Astrocyte (in vitro differentiated cells and primary cell): ENCODE measurements at regions not wholly inside any gene's neighbourhood (a gene's known extent, or its start where the extent isn't known, plus 50 kb on each side); places are given as distances from the start of the nearest gene placed in this dataset.
"Not testable (repeated sequence)": the region's sequence is repeated elsewhere in the genome, so short reads cannot be mapped to it uniquely, and the experiment has no call there.

Experiments used
- DNase-seq: peaks from one replicate; pipeline ENCODE4 v3.0.0-alpha.2; 2010; ENCODE audit warnings: low read depth
- FAIRE-seq: peaks from 2 replicates; lab custom pipeline; 2011; peaks lifted over from hg19 to GRCh38; lab: Jason Lieb, UNC
- H2AFZ ChIP-seq: 2 replicates; pipeline ENCODE4 v1.6.0; 2012; ENCODE audit warnings: low read depth, low read length, inconsistent platforms
- H3K27ac ChIP-seq: 2 replicates; pipeline ENCODE4 v1.5.1; 2011; ENCODE audit warnings: low read depth, low read length, inconsistent platforms
- H3K27me3 ChIP-seq: 2 replicates; pipeline ENCODE4 v1.6.0; 2011; ENCODE audit warnings: low read length, inconsistent platforms; ENCODE audit not compliant: insufficient read depth
- H3K36me3 ChIP-seq: 2 replicates; pipeline ENCODE4 v1.5.1; 2011; ENCODE audit warnings: low read length, inconsistent platforms; ENCODE audit not compliant: insufficient read depth
- H3K4me1 ChIP-seq: 2 replicates; pipeline ENCODE4 v1.5.1; 2011; ENCODE audit warnings: low read length, inconsistent platforms; ENCODE audit not compliant: insufficient read depth
- H3K4me2 ChIP-seq: 2 replicates; pipeline ENCODE4 v1.6.0; 2012; ENCODE audit warnings: low read length, inconsistent platforms
- H3K4me3 ChIP-seq: 2 replicates; pipeline ENCODE4 v1.5.1; 2011; ENCODE audit warnings: low read depth, mild to moderate bottlenecking, low read length, inconsistent platforms; ENCODE audit not compliant: insufficient read depth
- H3K79me2 ChIP-seq: 2 replicates; pipeline ENCODE4 v1.6.0; 2012; ENCODE audit warnings: mild to moderate bottlenecking, low read length, inconsistent platforms; ENCODE audit not compliant: insufficient read depth
- H3K9ac ChIP-seq: 2 replicates; pipeline ENCODE4 v1.6.0; 2012; ENCODE audit warnings: mild to moderate bottlenecking, low read length, inconsistent platforms
- H3K9me3 ChIP-seq: 2 replicates; pipeline ENCODE4 v1.5.1; 2012; ENCODE audit warnings: low read depth, mild to moderate bottlenecking, low read length, inconsistent platforms; ENCODE audit not compliant: insufficient read depth
- H4K20me1 ChIP-seq: 2 replicates; pipeline ENCODE4 v1.6.0; 2012; ENCODE audit warnings: low read length, inconsistent platforms; ENCODE audit not compliant: insufficient read depth
- H3K27ac Mint-ChIP-seq: one replicate; pipeline ENCODE4 v1.8.0; 2021; ENCODE audit warnings: mild to moderate bottlenecking, mixed read lengths; ENCODE audit not compliant: unreplicated experiment
- H3K27me3 Mint-ChIP-seq: one replicate; pipeline ENCODE4 v1.8.0; 2021; ENCODE audit warnings: low read depth, mixed read lengths; ENCODE audit not compliant: unreplicated experiment
- H3K36me3 Mint-ChIP-seq: one replicate; pipeline ENCODE4 v1.8.0; 2021; ENCODE audit warnings: low read depth, mixed read lengths; ENCODE audit not compliant: unreplicated experiment
- H3K4me1 Mint-ChIP-seq: one replicate; pipeline ENCODE4 v1.8.0; 2021; ENCODE audit warnings: low read depth, mixed read lengths; ENCODE audit not compliant: unreplicated experiment
- H3K4me3 Mint-ChIP-seq: one replicate; pipeline ENCODE4 v1.8.0; 2021; ENCODE audit warnings: mild to moderate bottlenecking, moderate library complexity, mixed read lengths; ENCODE audit not compliant: unreplicated experiment
- H3K9me3 Mint-ChIP-seq: one replicate; pipeline ENCODE4 v1.8.0; 2021; ENCODE audit warnings: mild to moderate bottlenecking, mixed read lengths; ENCODE audit not compliant: unreplicated experiment
- CTCF ChIP-seq: IDR thresholded peaks from 2 replicates; pipeline ENCODE4 v1.5.1; 2011; ENCODE audit warnings: low read depth, mild to moderate bottlenecking, inconsistent platforms, low read length, moderate library complexity; ENCODE audit not compliant: insufficient read depth
- EZH2 ChIP-seq: IDR thresholded peaks from 2 replicates; pipeline ENCODE4 v1.6.1; 2012; ENCODE audit warnings: mild to moderate bottlenecking, low read length, inconsistent platforms; ENCODE audit not compliant: insufficient read depth

GRCh38 chr14:53841109-53842099 lies 115.2 kb downstream of the BMP4 start:
- no peak for TF ChIP-seq CTCF
- TF ChIP-seq EZH2, result no peak
- H3K4me3 ChIP-seq, result no peak overlapping the region
- Mint-ChIP-seq H3K9me3 (peaks cover 7% of the 10 kb centered on the region), H3K27ac (no peak overlapping the region), H3K27me3 (no peaks in the 10 kb centered on the region), H3K4me3 (no peak overlapping the region), H3K4me1 (peaks cover 12% of the 10 kb centered on the region), H3K36me3 (no peaks in the 10 kb centered on the region)
- H3K36me3 ChIP-seq, result no peaks in the 10 kb centered on the region
- no peak overlapping the region for H2AFZ ChIP-seq
- no peak overlapping the region for H3K4me2 ChIP-seq
- no peak overlapping the region for H3K27ac ChIP-seq
- no peak for DNase-seq
- peaks cover 4% of the 10 kb centered on the region for H3K4me1 ChIP-seq
- no peaks in the 10 kb centered on the region for H3K9me3 ChIP-seq
- H4K20me1 ChIP-seq, result no peaks in the 10 kb centered on the region
- H3K27me3 ChIP-seq, result no peaks in the 10 kb centered on the region
- FAIRE-seq, result no peak
- H3K79me2 ChIP-seq, result no peaks in the 10 kb centered on the region
- no peak overlapping the region for H3K9ac ChIP-seq

DNA sequence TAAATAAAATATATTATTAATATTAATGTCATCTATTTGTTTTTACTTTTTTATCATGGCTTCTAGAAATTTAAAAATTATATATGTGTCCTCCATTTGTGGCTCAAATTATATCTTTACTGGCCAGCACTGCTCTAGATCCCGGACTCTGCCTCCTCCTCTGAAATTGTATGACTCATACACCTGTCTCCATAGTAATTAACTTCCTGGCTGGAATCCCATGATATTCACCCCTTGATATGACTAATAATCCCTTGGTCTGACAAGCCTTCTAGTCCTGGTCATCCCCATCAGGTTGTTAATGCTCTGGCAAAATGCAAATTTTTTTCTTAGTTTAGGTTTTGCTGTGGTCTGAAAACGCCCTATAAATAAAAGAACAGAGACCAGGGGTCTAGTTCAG lies 116.2 kb downstream of the BMP4 start:
- Histone ChIP-seq H3K36me3 (no peaks in the 10 kb centered on the region), H3K27me3 (no peaks in the 10 kb centered on the region), H3K79me2 (no peaks in the 10 kb centered on the region), H4K20me1 (no peaks in the 10 kb centered on the region), H3K9me3 (no peaks in the 10 kb centered on the region), H3K4me1 (peaks cover 4% of the 10 kb centered on the region), H3K4me2 (no peak overlapping the region), H3K4me3 (no peak overlapping the region), H3K27ac (no peak overlapping the region), H2AFZ (no peak overlapping the region), H3K9ac (no peak overlapping the region)
- FAIRE-seq (no peak), DNase-seq (peak; percentile 62)
- Mint-ChIP-seq H3K4me3 (no peak overlapping the region), H3K36me3 (no peaks in the 10 kb centered on the region), H3K9me3 (peaks cover 9% of the 10 kb centered on the region), H3K4me1 (peaks cover 7% of the 10 kb centered on the region), H3K27me3 (no peaks in the 10 kb centered on the region), H3K27ac (no peak overlapping the region)
- no peak for TF ChIP-seq EZH2
- no peak for TF ChIP-seq CTCF

DNA sequence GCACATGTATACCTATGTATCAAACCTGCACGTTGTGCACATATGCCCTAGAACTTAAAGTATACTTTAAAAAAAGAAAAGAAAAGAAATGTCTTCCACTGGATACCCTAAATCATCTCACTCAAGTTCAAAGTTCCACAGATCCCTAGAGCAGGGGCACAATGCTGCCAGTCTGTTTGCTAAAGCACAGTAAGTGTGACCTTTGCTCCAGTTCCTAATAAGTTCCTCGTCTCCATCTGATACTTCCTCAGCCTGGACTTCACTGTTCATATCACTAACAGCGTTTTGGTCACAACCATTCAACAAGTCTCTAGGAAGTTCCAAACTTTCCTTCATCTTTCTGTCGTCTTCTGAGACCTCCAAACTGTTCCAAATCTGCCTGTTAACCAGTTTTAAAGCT lies 118.3 kb downstream of the BMP4 start:
- Histone ChIP-seq H3K9me3 (no peaks in the 10 kb centered on the region), H3K36me3 (no peaks in the 10 kb centered on the region), H3K27ac (no peak overlapping the region), H3K27me3 (peaks cover 3% of the 10 kb centered on the region), H3K79me2 (no peaks in the 10 kb centered on the region), H3K9ac (no peak overlapping the region), H3K4me3 (no peak overlapping the region), H2AFZ (no peak overlapping the region), H3K4me1 (peaks cover 4% of the 10 kb centered on the region), H3K4me2 (no peak overlapping the region), H4K20me1 (no peaks in the 10 kb centered on the region)
- H3K9me3 Mint-ChIP-seq, result peaks cover 9% of the 10 kb centered on the region
- FAIRE-seq, result no peak
- H3K27me3 Mint-ChIP-seq, result no peaks in the 10 kb centered on the region
- peaks cover 7% of the 10 kb centered on the region for H3K4me1 Mint-ChIP-seq
- no peak overlapping the region for H3K27ac Mint-ChIP-seq
- no peak for DNase-seq
- no peak overlapping the region for H3K4me3 Mint-ChIP-seq
- H3K36me3 Mint-ChIP-seq, result no peaks in the 10 kb centered on the region
- TF ChIP-seq EZH2, result no peak
- TF ChIP-seq CTCF, result no peak

GRCh38 chr14:53837656-53838055 lies 119.0 kb downstream of the BMP4 start:
- FAIRE-seq, H3K4me1 Mint-ChIP-seq, DNase-seq, H3K79me2 ChIP-seq, H3K27me3 ChIP-seq, H3K36me3 Mint-ChIP-seq, H3K9ac ChIP-seq, H2AFZ ChIP-seq, H3K4me3 Mint-ChIP-seq, H3K27ac Mint-ChIP-seq, H3K4me1 ChIP-seq, H3K36me3 ChIP-seq, H3K9me3 Mint-ChIP-seq, H4K20me1 ChIP-seq, H3K27ac ChIP-seq, H3K27me3 Mint-ChIP-seq, H3K4me2 ChIP-seq, H3K4me3 ChIP-seq, H3K9me3 ChIP-seq: not testable (repeated sequence)
